22Rv1 (cell line): ENCODE measurements at regions not wholly inside any gene's neighbourhood (a gene's known extent, or its start where the extent isn't known, plus 50 kb on each side); places are given as distances from the start of the nearest gene placed in this dataset.

ENCODE experiments used
- H3K27ac ChIP-seq: fragments of 450-650 bp; 2 replicates; pipeline ENCODE4 v1.5.1; 2017
- CTCF ChIP-seq: fragments of 450-650 bp; IDR thresholded peaks from 2 replicates; pipeline ENCODE4 v1.5.1; 2017; ENCODE audit warnings: mild to moderate bottlenecking
- ZFX ChIP-seq: fragments of 450-650 bp; IDR thresholded peaks from 2 replicates; pipeline ENCODE4 v1.6.1; 2017; ENCODE audit warnings: antibody characterized with exemption, borderline replicate concordance

GRCh38 chr11:28471537-28471936 lies 363.3 kb downstream of the METTL15 start:
- H3K27ac ChIP-seq: no peak overlapping the region
- TF ChIP-seq ZFX (no peak), CTCF (no peak)

GRCh38 chr11:28470180-28470579 lies 362.0 kb downstream of the METTL15 start:
- no peak overlapping the region for H3K27ac ChIP-seq
- TF ChIP-seq CTCF (no peak), ZFX (no peak)

- no peak overlapping the region for H3K27ac ChIP-seq
- TF ChIP-seq CTCF (no peak), ZFX (no peak)
Observed at GRCh38 chr11:28466506-28466905, 358.3 kb downstream of the METTL15 start.

GRCh38 chr11:28464252-28464867 lies 356.2 kb downstream of the METTL15 start:
- TF ChIP-seq ZFX (no peak), CTCF (no peak)
- H3K27ac ChIP-seq: no peak overlapping the region

- H3K27ac ChIP-seq: no peak overlapping the region
- TF ChIP-seq CTCF: no peak
Observed at GRCh38 chr11:28463826-28464225, 355.6 kb downstream of the METTL15 start.

- H3K27ac ChIP-seq: no peak overlapping the region
- TF ChIP-seq CTCF: no peak
- TF ChIP-seq ZFX: no peak
Observed at GRCh38 chr11:28461846-28462245, 353.7 kb downstream of the METTL15 start.

GRCh38 chr11:28461338-28461737 lies 353.1 kb downstream of the METTL15 start:
- H3K27ac ChIP-seq: no peak overlapping the region
- TF ChIP-seq CTCF (no peak), ZFX (no peak)
